Tibial artery (tissue), 4 donors: ENCODE measurements at regions not wholly inside any gene's neighbourhood (a gene's known extent, or its start where the extent isn't known, plus 50 kb on each side); places are given as distances from the start of the nearest gene placed in this dataset.

Experiments used
- DNase-seq, 2 donors: peaks; one replicate each; pipeline ENCODE4 v3.0.0-alpha.2; 2019
- H3K27ac ChIP-seq, 2 donors: fragments of 200-600 bp; sonication (generic) in 1 of 2; 1 replicate in 1 of 2; 2 replicates in 1 of 2; pipeline ENCODE4 v1.5.1; 2018 to 2019; ENCODE audit warnings: mild to moderate bottlenecking in 1 of 2
- H3K27me3 ChIP-seq, 2 donors: fragments of 200-600 bp; sonication (generic) in 1 of 2; one replicate each; pipeline versions ENCODE4 v1.5.1 to v1.6.0; 2016 to 2019
- H3K36me3 ChIP-seq, 3 donors: fragments of 200-600 bp; sonication (generic) in 2 of 3; one replicate each; pipeline ENCODE4 v1.5.1; 2016 to 2019; ENCODE audit warnings: mild to moderate bottlenecking in 2 of 3
- H3K4me1 ChIP-seq, 4 donors: fragments of 200-600 bp; sonication (generic) in 2 of 4; 1 replicate in 3 of 4; 2 replicates in 1 of 4; pipeline ENCODE4 v1.5.1; 2016 to 2019
- H3K4me3 ChIP-seq, 2 donors: fragments of 200-600 bp; sonication (generic) in 1 of 2; 1 replicate in 1 of 2; 2 replicates in 1 of 2; pipeline ENCODE4 v1.5.1; 2018 to 2019; ENCODE audit warnings: mild to moderate bottlenecking in 2 of 2
- H3K9me3 ChIP-seq, 3 donors: fragments of 200-600 bp; sonication (generic) in 1 of 3; one replicate each; pipeline ENCODE4 v1.5.1; 2016 to 2019
- intact Hi-C: fragments of 100-400 bp; cut with DNase I; formaldehyde crosslinking; loops from one replicate; pipeline ENCODE4 v1.15.0; 2023; ENCODE audit warnings: low total_unique reads
- TF ChIP-seq, protein P1 (sequence below), 2 experiments: fragments of 200-600 bp in 1 of 2; fragments of 450-650 bp in 1 of 2; IDR thresholded peaks; one replicate each; pipeline ENCODE4 v1.5.1; 2017 to 2019; ENCODE audit warnings: antibody characterized with exemption in 2 of 2, mild to moderate bottlenecking in 1 of 2, moderate library complexity in 1 of 2

DNA sequence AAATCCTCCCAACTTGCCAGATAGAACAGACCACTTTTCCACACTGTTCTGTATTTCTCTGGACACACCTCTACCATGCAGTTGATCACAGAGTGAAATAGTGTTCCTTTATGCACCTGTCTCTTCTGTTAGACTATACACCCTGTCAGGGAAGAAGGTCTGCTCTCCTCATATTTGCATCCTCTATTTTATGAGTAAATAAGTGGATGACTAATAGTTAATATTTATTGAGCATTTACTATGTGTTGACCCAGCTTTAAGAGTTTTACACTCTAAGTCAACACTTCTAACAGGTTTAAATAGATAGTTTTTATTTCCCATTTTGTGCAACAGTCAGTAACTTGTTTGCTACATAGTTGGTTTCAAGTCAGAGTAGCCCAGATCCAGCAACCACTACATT, 452.8 kb upstream of the MPDZ start:
- Histone ChIP-seq H3K9me3 (no peaks in the 10 kb centered on the region), H3K4me1 (peaks cover 0 to 7% (median 0%) of the 10 kb centered on the region in 4 donors), H3K36me3 (no peaks in the 10 kb centered on the region), H3K27ac (no peak overlapping the region), H3K4me3 (no peak overlapping the region), H3K27me3 (no peaks in the 10 kb centered on the region)
- intact Hi-C loops = no loop called here
- TF ChIP-seq, protein P1, sequence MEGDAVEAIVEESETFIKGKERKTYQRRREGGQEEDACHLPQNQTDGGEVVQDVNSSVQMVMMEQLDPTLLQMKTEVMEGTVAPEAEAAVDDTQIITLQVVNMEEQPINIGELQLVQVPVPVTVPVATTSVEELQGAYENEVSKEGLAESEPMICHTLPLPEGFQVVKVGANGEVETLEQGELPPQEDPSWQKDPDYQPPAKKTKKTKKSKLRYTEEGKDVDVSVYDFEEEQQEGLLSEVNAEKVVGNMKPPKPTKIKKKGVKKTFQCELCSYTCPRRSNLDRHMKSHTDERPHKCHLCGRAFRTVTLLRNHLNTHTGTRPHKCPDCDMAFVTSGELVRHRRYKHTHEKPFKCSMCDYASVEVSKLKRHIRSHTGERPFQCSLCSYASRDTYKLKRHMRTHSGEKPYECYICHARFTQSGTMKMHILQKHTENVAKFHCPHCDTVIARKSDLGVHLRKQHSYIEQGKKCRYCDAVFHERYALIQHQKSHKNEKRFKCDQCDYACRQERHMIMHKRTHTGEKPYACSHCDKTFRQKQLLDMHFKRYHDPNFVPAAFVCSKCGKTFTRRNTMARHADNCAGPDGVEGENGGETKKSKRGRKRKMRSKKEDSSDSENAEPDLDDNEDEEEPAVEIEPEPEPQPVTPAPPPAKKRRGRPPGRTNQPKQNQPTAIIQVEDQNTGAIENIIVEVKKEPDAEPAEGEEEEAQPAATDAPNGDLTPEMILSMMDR (IDR thresholded peaks at IDR 0.05) = no peak
- DNase-seq = no peak

DNA sequence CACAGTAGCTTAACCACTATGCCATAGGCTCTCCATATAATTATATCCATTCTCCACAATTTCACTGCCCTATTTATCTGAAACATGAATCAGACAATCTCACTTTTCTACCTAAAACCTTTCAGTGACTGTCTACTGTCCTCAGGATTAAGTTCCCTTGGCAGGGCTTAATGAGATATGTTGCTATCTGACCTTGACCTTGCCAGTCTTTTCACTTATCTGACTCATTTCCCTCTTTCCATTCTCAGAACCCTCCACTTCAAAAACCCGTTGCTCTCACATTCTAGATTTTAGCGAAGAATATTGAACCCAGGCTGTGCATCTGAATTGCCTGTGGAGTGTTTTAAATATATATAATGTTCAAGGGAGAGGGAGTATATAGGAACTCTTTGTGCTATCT, 452.1 kb upstream of the MPDZ start:
- intact Hi-C loops = no loop called here
- H3K4me1 ChIP-seq = peaks cover 0 to 7% (median 0%) of the 10 kb centered on the region in 4 donors
- no peaks in the 10 kb centered on the region for H3K9me3 ChIP-seq
- no peaks in the 10 kb centered on the region for H3K36me3 ChIP-seq
- no peak overlapping the region for H3K27ac ChIP-seq
- H3K27me3 ChIP-seq = no peaks in the 10 kb centered on the region
- no peak overlapping the region for H3K4me3 ChIP-seq
- no peak for DNase-seq
- TF ChIP-seq, protein P1 (IDR thresholded peaks at IDR 0.05) = no peak

GRCh38 chr9:13729955-13730354, 450.5 kb upstream of the MPDZ start:
- no peak overlapping the region for H3K27ac ChIP-seq
- H3K36me3 ChIP-seq = no peaks in the 10 kb centered on the region
- no peaks in the 10 kb centered on the region for H3K9me3 ChIP-seq
- H3K27me3 ChIP-seq = no peaks in the 10 kb centered on the region
- no peak overlapping the region for H3K4me3 ChIP-seq
- H3K4me1 ChIP-seq = peaks cover 0 to 3% (median 0%) of the 10 kb centered on the region in 4 donors
- TF ChIP-seq, protein P1 (IDR thresholded peaks at IDR 0.05) = no peak
- DNase-seq = no peak
- intact Hi-C loops = no loop called here

DNA sequence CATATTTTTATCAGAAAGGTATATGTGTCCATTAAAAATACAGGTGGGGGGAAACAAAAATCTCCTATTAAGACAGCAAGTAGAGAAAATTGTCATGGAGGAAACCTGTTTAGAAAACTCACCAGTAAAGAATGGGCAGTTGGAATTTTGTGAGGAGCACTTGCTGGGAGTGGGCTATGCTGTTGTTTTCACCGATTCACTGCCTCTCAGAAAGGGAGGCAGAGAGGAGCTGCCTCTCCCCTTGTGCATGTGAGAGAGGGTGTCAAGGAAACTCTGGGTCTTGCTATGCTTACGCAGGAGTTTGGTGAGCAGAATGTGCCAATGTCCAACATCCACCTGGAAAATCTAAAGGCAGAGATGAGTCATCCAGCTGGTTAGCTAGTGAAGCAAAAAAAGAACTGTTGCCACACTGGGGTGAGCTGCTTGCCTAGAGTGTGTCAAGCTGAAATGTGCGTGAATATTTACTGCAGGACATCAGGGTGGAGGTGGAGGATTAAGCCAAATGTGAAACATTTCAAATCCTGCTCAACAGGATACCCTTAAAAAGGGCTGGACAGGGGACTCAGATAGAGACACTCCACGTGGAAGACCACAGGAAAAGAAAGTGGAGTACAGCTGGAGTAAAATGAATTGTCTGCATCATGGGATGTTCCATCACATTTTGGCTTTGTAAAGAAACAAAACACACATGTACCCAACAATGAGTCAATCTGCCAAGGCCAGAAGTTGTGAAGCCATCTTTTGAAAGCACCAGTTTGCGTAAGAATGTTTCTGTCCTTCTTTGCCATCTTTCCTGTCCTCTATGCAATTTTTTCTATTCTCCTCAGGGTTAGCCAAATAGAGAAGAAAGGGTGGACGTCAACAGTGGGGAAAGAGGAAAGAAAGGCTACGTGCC, 449.7 kb upstream of the MPDZ start:
- no peak overlapping the region for H3K4me3 ChIP-seq
- H3K27me3 ChIP-seq = no peaks in the 10 kb centered on the region
- intact Hi-C loops = no loop called here
- H3K27ac ChIP-seq = no peak overlapping the region
- TF ChIP-seq, protein P1 (IDR thresholded peaks at IDR 0.05) = no peak
- no peak for DNase-seq
- H3K36me3 ChIP-seq = no peaks in the 10 kb centered on the region
- H3K4me1 ChIP-seq = no peaks in the 10 kb centered on the region
- H3K9me3 ChIP-seq = no peaks in the 10 kb centered on the region

DNA sequence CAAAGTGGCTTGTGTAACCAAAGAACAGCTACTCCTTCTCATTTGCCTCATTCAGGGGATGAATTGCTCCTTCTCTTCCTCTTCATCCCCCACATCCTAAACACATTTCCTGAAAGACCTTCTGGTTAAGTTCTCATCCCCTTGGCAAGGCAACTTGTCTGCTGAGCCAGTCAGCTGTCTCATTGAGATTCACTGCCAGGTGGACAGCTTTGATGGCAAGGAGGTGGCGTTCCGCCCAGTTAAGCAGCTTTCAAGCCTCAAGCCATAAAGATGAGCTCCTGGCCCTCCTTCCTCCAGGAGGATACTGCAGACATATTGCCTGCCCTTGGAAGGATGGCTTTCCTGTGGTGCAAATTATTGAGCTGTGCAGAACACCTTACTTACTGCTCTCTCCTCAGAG, 448.6 kb upstream of the MPDZ start:
- no peak for DNase-seq
- no peaks in the 10 kb centered on the region for H3K27me3 ChIP-seq
- intact Hi-C loops = no loop called here
- no peaks in the 10 kb centered on the region for H3K9me3 ChIP-seq
- H3K4me3 ChIP-seq = no peak overlapping the region
- no peak overlapping the region for H3K27ac ChIP-seq
- TF ChIP-seq, protein P1 (IDR thresholded peaks at IDR 0.05) = no peak
- H3K4me1 ChIP-seq = no peaks in the 10 kb centered on the region
- no peaks in the 10 kb centered on the region for H3K36me3 ChIP-seq
